ENCODE measurements at regions not wholly inside any gene's neighbourhood (a gene's known extent, or its start where the extent isn't known, plus 50 kb on each side); places are given as distances from the start of the nearest gene placed in this dataset.
"Not testable (repeated sequence)": the region's sequence is repeated elsewhere in the genome, so short reads cannot be mapped to it uniquely, and the experiment has no call there.

- TF ChIP-seq, protein P1, sequence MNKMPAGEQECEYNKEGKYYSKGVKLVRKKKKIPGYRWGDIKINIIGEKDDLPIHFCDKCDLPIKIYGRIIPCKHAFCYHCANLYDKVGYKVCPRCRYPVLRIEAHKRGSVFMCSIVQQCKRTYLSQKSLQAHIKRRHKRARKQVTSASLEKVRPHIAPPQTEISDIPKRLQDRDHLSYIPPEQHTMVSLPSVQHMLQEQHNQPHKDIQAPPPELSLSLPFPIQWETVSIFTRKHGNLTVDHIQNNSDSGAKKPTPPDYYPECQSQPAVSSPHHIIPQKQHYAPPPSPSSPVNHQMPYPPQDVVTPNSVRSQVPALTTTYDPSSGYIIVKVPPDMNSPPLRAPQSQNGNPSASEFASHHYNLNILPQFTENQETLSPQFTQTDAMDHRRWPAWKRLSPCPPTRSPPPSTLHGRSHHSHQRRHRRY (tag by site-specific recombination; IDR thresholded peaks at IDR 0.05), result no peak
- no peak for TF ChIP-seq ZNF10 (tag by site-specific recombination; IDR thresholded peaks at IDR 0.05)
- TF ChIP-seq HOXC10 (CRISPR knock-in tag; IDR thresholded peaks at IDR 0.05), result no peak
Measured at GRCh38 chr6:120774275-120774674, 560.0 kb downstream of the TBC1D32 start (continued).

- ChIA-PET CTCF (interaction anchor here (0.6 to 0.7 kb wide), 2 partner anchors 87 to 240 kb away, joined by 3 to 4 read pairs; no protein-coding TSS in a partner anchor), POLR2A (no interaction called here)
- Histone ChIP-seq H3K4me1 (ENCODE audit: control insufficient read depth, insufficient read depth, low read length) (no peaks in the 10 kb centered on the region), H3K27ac (ENCODE audit: extremely low read depth, low read depth, low read length) (no peak overlapping the region), H3K4me3 (ENCODE audit: low read depth, low read length) (no peak overlapping the region), H3K36me3 (ENCODE audit: control insufficient read depth in 2 of 2, insufficient read depth in 1 of 2, low read length in 2 of 2) (no peaks in the 10 kb centered on the region), H3K9me3 (ENCODE audit: control insufficient read depth, insufficient read depth, low read depth, low read length) (no peaks in the 10 kb centered on the region)
- TF ChIP-seq ZNF544 (tag by site-specific recombination; IDR thresholded peaks at IDR 0.05), result no peak
Measured at GRCh38 chr6:120771019-120771418, 563.3 kb downstream of the TBC1D32 start.

GRCh38 chr6:120764312-120764711 lies 570.0 kb downstream of the TBC1D32 start:
- ChIA-PET POLR2A (no interaction called here), CTCF (interaction anchor here (0.6 to 1.0 kb wide), 2 partner anchors 22 to 358 kb away, joined by 3 read pairs; no protein-coding TSS in a partner anchor)
- H3K4me1 ChIP-seq (ENCODE audit: control insufficient read depth, insufficient read depth, low read length), result no peaks in the 10 kb centered on the region
- no peaks in the 10 kb centered on the region for H3K36me3 ChIP-seq (ENCODE audit: control insufficient read depth in 2 of 2, insufficient read depth in 1 of 2, low read length in 2 of 2)
- H3K27ac ChIP-seq (ENCODE audit: extremely low read depth, low read depth, low read length), result no peak overlapping the region
- TF ChIP-seq AEBP2 (tag by site-specific recombination; IDR thresholded peaks at IDR 0.05; ENCODE audit: borderline replicate concordance), result no peak
- TF ChIP-seq ZNF223 (tag by site-specific recombination; IDR thresholded peaks at IDR 0.05), result no peak
- TF ChIP-seq ZNF121 (tag by site-specific recombination; IDR thresholded peaks at IDR 0.05), result no peak
- no peaks in the 10 kb centered on the region for H3K9me3 ChIP-seq (ENCODE audit: control insufficient read depth, insufficient read depth, low read depth, low read length)
- no peak overlapping the region for H3K4me3 ChIP-seq (ENCODE audit: low read depth, low read length)

DNA sequence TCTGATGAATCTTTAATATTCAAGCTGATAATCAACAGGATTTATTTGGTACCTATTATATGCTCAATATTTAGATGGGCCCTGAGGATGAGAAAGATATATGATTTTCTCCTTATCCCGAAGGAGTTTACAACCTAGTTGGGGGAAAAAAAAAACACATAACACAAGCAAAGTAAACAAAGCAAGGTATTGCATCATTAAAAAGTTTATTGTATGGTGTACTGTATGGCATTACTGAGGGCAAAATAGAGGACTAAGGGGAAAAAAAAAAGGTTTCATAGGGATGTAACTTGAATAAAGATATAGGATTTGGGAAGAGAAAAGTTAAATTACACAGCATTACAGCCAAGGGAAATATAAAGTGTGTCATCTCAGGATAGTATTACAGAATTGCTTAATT lies 574.7 kb downstream of the TBC1D32 start:
- Histone ChIP-seq H3K9me3 (ENCODE audit: control insufficient read depth, insufficient read depth, low read depth, low read length) (no peaks in the 10 kb centered on the region), H3K4me3 (ENCODE audit: low read depth, low read length) (no peak overlapping the region), H3K27ac (ENCODE audit: extremely low read depth, low read depth, low read length) (no peak overlapping the region), H3K4me1 (ENCODE audit: control insufficient read depth, insufficient read depth, low read length) (no peaks in the 10 kb centered on the region), H3K36me3 (ENCODE audit: control insufficient read depth in 2 of 2, insufficient read depth in 1 of 2, low read length in 2 of 2) (no peaks in the 10 kb centered on the region)
- TF ChIP-seq KLF1 (tag by site-specific recombination; IDR thresholded peaks at IDR 0.05), result no peak
- no peak for TF ChIP-seq MEIS1 (CRISPR knock-in tag; IDR thresholded peaks at IDR 0.05; ENCODE audit: borderline replicate concordance)
- TF ChIP-seq, protein P2, sequence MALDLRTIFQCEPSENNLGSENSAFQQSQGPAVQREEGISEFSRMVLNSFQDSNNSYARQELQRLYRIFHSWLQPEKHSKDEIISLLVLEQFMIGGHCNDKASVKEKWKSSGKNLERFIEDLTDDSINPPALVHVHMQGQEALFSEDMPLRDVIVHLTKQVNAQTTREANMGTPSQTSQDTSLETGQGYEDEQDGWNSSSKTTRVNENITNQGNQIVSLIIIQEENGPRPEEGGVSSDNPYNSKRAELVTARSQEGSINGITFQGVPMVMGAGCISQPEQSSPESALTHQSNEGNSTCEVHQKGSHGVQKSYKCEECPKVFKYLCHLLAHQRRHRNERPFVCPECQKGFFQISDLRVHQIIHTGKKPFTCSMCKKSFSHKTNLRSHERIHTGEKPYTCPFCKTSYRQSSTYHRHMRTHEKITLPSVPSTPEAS (tag by site-specific recombination; IDR thresholded peaks at IDR 0.05), result no peak
- TF ChIP-seq MZF1 (tag by site-specific recombination; IDR thresholded peaks at IDR 0.05; ENCODE audit: borderline replicate concordance), result no peak
- TF ChIP-seq SCRT2 (tag by site-specific recombination; IDR thresholded peaks at IDR 0.05), result no peak
- no peak for TF ChIP-seq PRDM6 (tag by site-specific recombination; IDR thresholded peaks at IDR 0.05)
- TF ChIP-seq ZNF626 (tag by site-specific recombination; IDR thresholded peaks at IDR 0.05), result no peak
- TF ChIP-seq ZNF426 (tag by site-specific recombination; IDR thresholded peaks at IDR 0.05), result no peak
- TF ChIP-seq SP3 (tag by site-specific recombination; IDR thresholded peaks at IDR 0.05), result no peak
- TF ChIP-seq RBAK (tag by site-specific recombination; IDR thresholded peaks at IDR 0.05), result no peak
- TF ChIP-seq ZBTB21 (tag by site-specific recombination; IDR thresholded peaks at IDR 0.05), result no peak
- no peak for TF ChIP-seq TCF7L2 (IDR thresholded peaks at IDR 0.05; ENCODE audit: borderline replicate concordance, low read depth, low read length)
- TF ChIP-seq ZNF221 (tag by site-specific recombination; IDR thresholded peaks at IDR 0.05; ENCODE audit: borderline replicate concordance), result no peak
- ChIA-PET CTCF (no interaction called here), POLR2A (interaction anchor here (0.7 kb wide), 1 partner anchor 242 kb away, joined by 4 read pairs; no protein-coding TSS in a partner anchor)

GRCh38 chr6:120748574-120748973 lies 585.7 kb downstream of the TBC1D32 start:
- POLR2A ChIA-PET; H3K27ac ChIP-seq (ENCODE audit: extremely low read depth, low read depth, low read length); H3K4me3 ChIP-seq (ENCODE audit: low read depth, low read length); H3K36me3 ChIP-seq (ENCODE audit: control insufficient read depth in 2 of 2, insufficient read depth in 1 of 2, low read length in 2 of 2); H3K9me3 ChIP-seq (ENCODE audit: control insufficient read depth, insufficient read depth, low read depth, low read length); H3K4me1 ChIP-seq (ENCODE audit: control insufficient read depth, insufficient read depth, low read length): not testable (repeated sequence)
- CTCF ChIA-PET, result interaction anchor here (0.7 kb wide), 1 partner anchor 15 kb away, joined by 3 read pairs; no protein-coding TSS in a partner anchor

Measured in HEK293 (cell line).